CD4-positive, alpha-beta T cell (primary cell): ENCODE measurements at regions not wholly inside any gene's neighbourhood (a gene's known extent, or its start where the extent isn't known, plus 50 kb on each side); places are given as distances from the start of the nearest gene placed in this dataset.
"Not testable (repeated sequence)": the region's sequence is repeated elsewhere in the genome, so short reads cannot be mapped to it uniquely, and the experiment has no call there.

Experiments used
- ATAC-seq: fragments of 200-7000 bp; cut with Tn5 transposase; one replicate; pipeline ENCODE4 v1.10.0; 2022; ENCODE audit warnings: mild to moderate bottlenecking; ENCODE audit not compliant: poor library complexity
- CTCF ChIA-PET: fragments of 350-600 bp; sonication (Branson Sonifier 250); formaldehyde crosslinking; loops from one replicate; lab custom pipeline; 2021; ENCODE audit warnings: antibody characterized with exemption, inconsistent platforms; lab: Charles Lee
- POLR2A ChIA-PET: fragments of 350-600 bp; sonication (Branson Sonifier 250); formaldehyde crosslinking; loops from one replicate; lab custom pipeline; 2021; ENCODE audit warnings: antibody characterized with exemption, inconsistent platforms; lab: Charles Lee
- DNase-seq, 14 experiments: peaks; one replicate each; pipeline ENCODE4 v3.0.0-alpha.2; 2013 to 2020; ENCODE audit warnings: mixed read lengths in 2 of 14
- H3K27ac ChIP-seq, 2 donors: one replicate each; pipeline versions ENCODE4 v1.5.1 to v1.7.0; 2013; ENCODE audit warnings: low read length in 2 of 2, low read depth in 1 of 2, mild to moderate bottlenecking in 1 of 2
- H3K27me3 ChIP-seq, 2 experiments: 1 replicate in 1 of 2; 2 replicates in 1 of 2; pipeline versions ENCODE4 v1.6.1 to v1.7.0; 2013; ENCODE audit warnings: low read length in 2 of 2, control low read depth in 1 of 2, mild to moderate bottlenecking in 1 of 2, moderate library complexity in 1 of 2; ENCODE audit not compliant: insufficient read depth in 2 of 2, control insufficient read depth in 1 of 2
- H3K36me3 ChIP-seq: one replicate; pipeline ENCODE4 v1.6.1; 2013; ENCODE audit warnings: low read length, control low read depth; ENCODE audit not compliant: insufficient read depth
- H3K4me1 ChIP-seq: one replicate; pipeline ENCODE4 v1.6.1; 2013; ENCODE audit warnings: low read length, control low read depth; ENCODE audit not compliant: insufficient read depth
- H3K4me3 ChIP-seq: one replicate; pipeline ENCODE4 v1.5.1; 2013; ENCODE audit warnings: mild to moderate bottlenecking, low read length, moderate library complexity
- H3K9me3 ChIP-seq, 2 experiments: 1 replicate in 1 of 2; 2 replicates in 1 of 2; pipeline versions ENCODE4 v1.6.1 to v1.7.0; 2013; ENCODE audit warnings: low read length in 2 of 2, mild to moderate bottlenecking in 2 of 2, control low read depth in 1 of 2, moderate library complexity in 1 of 2; ENCODE audit not compliant: control insufficient read depth in 1 of 2, insufficient read depth in 1 of 2
- H3K27ac Mint-ChIP-seq: one replicate; pipeline ENCODE4 v1.8.0; 2020; ENCODE audit warnings: mixed read lengths
- H3K27me3 Mint-ChIP-seq: one replicate; pipeline ENCODE4 v1.8.0; 2021; ENCODE audit warnings: mixed read lengths
- H3K36me3 Mint-ChIP-seq: one replicate; pipeline ENCODE4 v1.8.0; 2021; ENCODE audit warnings: low read depth, mixed read lengths
- H3K4me1 Mint-ChIP-seq: one replicate; pipeline ENCODE4 v1.8.0; 2021; ENCODE audit warnings: low read depth, mixed read lengths
- H3K4me3 Mint-ChIP-seq: one replicate; pipeline ENCODE4 v1.8.0; 2020; ENCODE audit warnings: mild to moderate bottlenecking, mixed read lengths
- H3K9me3 Mint-ChIP-seq: one replicate; pipeline ENCODE4 v1.8.0; 2020; ENCODE audit warnings: mixed read lengths
- intact Hi-C, 2 experiments: fragments of 100-400 bp; cut with DNase I in 1 of 2; cut with micrococcal nuclease in 1 of 2; formaldehyde crosslinking; loops; one replicate each; pipeline versions ENCODE4 v1.15.1 to v1.9.0; 2023 to 2025; cut with DNase I, micrococcal nuclease
- TF ChIP-seq, protein P1 (sequence below): fragments of 200-600 bp; IDR thresholded peaks from one replicate; pipeline ENCODE4 v1.8.0; 2022; ENCODE audit warnings: antibody characterized with exemption, mild to moderate bottlenecking

DNA sequence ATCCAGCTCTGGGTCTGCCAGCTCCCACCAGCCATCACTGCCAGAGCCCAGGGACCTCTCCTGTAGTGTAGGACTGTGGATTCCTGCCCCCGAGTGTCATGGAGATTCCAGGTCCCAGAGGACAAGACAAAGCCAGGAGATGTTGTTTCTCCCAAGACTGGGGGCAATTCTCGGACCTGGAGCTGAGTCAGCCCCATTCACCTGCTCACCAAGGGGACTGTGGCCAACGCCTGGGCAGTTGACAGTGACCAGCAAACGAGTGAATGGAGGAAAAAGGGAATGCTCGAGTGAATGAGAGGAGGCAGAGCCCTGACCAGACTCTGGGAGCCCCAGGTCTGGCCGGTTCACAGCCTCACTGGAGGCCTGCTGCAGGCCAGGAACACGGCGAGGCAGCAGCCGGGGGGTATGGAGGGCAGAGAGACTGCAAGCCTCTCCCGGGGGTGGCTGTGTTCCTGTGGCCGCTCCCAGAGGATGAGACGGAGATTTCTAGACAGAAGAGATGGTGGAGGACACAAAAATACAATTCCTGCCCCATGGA, 61.3 kb upstream of the PRR5 start:
- no peak overlapping the region for H3K4me3 ChIP-seq
- H3K27me3 ChIP-seq: no peaks in the 10 kb centered on the region
- H3K27me3 Mint-ChIP-seq: no peaks in the 10 kb centered on the region
- CTCF ChIA-PET: interaction anchor here (1.2 kb wide), 1 partner anchor 44 kb away, joined by 3 read pairs; no protein-coding TSS in a partner anchor
- H3K36me3 Mint-ChIP-seq: no peaks in the 10 kb centered on the region
- intact Hi-C loops: no loop called here
- POLR2A ChIA-PET: interaction anchor here (1.6 kb wide), 1 partner anchor 44 kb away, joined by 3 read pairs; no protein-coding TSS in a partner anchor
- ATAC-seq (no peak), DNase-seq (no peak)
- no peak overlapping the region for H3K4me3 Mint-ChIP-seq
- TF ChIP-seq, protein P1, sequence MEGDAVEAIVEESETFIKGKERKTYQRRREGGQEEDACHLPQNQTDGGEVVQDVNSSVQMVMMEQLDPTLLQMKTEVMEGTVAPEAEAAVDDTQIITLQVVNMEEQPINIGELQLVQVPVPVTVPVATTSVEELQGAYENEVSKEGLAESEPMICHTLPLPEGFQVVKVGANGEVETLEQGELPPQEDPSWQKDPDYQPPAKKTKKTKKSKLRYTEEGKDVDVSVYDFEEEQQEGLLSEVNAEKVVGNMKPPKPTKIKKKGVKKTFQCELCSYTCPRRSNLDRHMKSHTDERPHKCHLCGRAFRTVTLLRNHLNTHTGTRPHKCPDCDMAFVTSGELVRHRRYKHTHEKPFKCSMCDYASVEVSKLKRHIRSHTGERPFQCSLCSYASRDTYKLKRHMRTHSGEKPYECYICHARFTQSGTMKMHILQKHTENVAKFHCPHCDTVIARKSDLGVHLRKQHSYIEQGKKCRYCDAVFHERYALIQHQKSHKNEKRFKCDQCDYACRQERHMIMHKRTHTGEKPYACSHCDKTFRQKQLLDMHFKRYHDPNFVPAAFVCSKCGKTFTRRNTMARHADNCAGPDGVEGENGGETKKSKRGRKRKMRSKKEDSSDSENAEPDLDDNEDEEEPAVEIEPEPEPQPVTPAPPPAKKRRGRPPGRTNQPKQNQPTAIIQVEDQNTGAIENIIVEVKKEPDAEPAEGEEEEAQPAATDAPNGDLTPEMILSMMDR: no peak
- H3K4me1 ChIP-seq: peaks cover 5% of the 10 kb centered on the region
- no peak overlapping the region for H3K27ac ChIP-seq
- H3K9me3 Mint-ChIP-seq: no peaks in the 10 kb centered on the region
- H3K9me3 ChIP-seq: no peaks in the 10 kb centered on the region
- no peaks in the 10 kb centered on the region for H3K4me1 Mint-ChIP-seq
- H3K27ac Mint-ChIP-seq: no peak overlapping the region
- H3K36me3 ChIP-seq: no peaks in the 10 kb centered on the region

- ChIA-PET CTCF (interaction anchor here (1.2 kb wide), 1 partner anchor 44 kb away, joined by 3 read pairs; no protein-coding TSS in a partner anchor), POLR2A (no interaction called here)
- intact Hi-C loops: no loop called here
- Mint-ChIP-seq H3K4me3 (no peak overlapping the region), H3K4me1 (no peaks in the 10 kb centered on the region), H3K36me3 (no peaks in the 10 kb centered on the region), H3K9me3 (no peaks in the 10 kb centered on the region), H3K27ac (no peak overlapping the region), H3K27me3 (no peaks in the 10 kb centered on the region)
- Histone ChIP-seq H3K4me1 (peaks cover 5% of the 10 kb centered on the region), H3K4me3 (no peak overlapping the region), H3K36me3 (no peaks in the 10 kb centered on the region), H3K27me3 (no peaks in the 10 kb centered on the region), H3K27ac (no peak overlapping the region), H3K9me3 (no peaks in the 10 kb centered on the region)
- no peak for ATAC-seq
- DNase-seq: peak in 1 of 14 experiments; percentile 8
- TF ChIP-seq, protein P1: no peak
Measured at GRCh38 chr22:44639891-44640617, 62.0 kb upstream of the PRR5 start.

GRCh38 chr22:44638971-44639760, 62.8 kb upstream of the PRR5 start:
- H3K27me3 Mint-ChIP-seq: no peaks in the 10 kb centered on the region
- no peaks in the 10 kb centered on the region for H3K27me3 ChIP-seq
- H3K36me3 Mint-ChIP-seq: no peaks in the 10 kb centered on the region
- no peak for DNase-seq
- H3K4me1 Mint-ChIP-seq: no peaks in the 10 kb centered on the region
- ChIA-PET CTCF (no interaction called here), POLR2A (no interaction called here)
- H3K9me3 Mint-ChIP-seq: no peaks in the 10 kb centered on the region
- no peaks in the 10 kb centered on the region for H3K36me3 ChIP-seq
- H3K4me1 ChIP-seq: peaks cover 14% of the 10 kb centered on the region
- no peak overlapping the region for H3K27ac Mint-ChIP-seq
- H3K4me3 ChIP-seq: no peak overlapping the region
- intact Hi-C loops: no loop called here
- no peaks in the 10 kb centered on the region for H3K9me3 ChIP-seq
- TF ChIP-seq, protein P1: no peak
- no peak overlapping the region for H3K27ac ChIP-seq
- no peak overlapping the region for H3K4me3 Mint-ChIP-seq
- no peak for ATAC-seq

- H3K4me1 Mint-ChIP-seq, H3K27me3 ChIP-seq, intact Hi-C loops, H3K36me3 ChIP-seq, H3K27ac Mint-ChIP-seq, POLR2A ChIA-PET, DNase-seq, ATAC-seq, H3K4me3 Mint-ChIP-seq, H3K27ac ChIP-seq, H3K36me3 Mint-ChIP-seq, H3K27me3 Mint-ChIP-seq, H3K9me3 ChIP-seq, H3K9me3 Mint-ChIP-seq, H3K4me3 ChIP-seq: not testable (repeated sequence)
- H3K4me1 ChIP-seq: peaks cover 24% of the 10 kb centered on the region
- CTCF ChIA-PET: interaction anchor here (1.2 kb wide), 1 partner anchor 10 kb away, joined by 3 read pairs; no protein-coding TSS in a partner anchor
Measured at GRCh38 chr22:44636502-44637206, 65.3 kb upstream of the PRR5 start.
